NCI-H82 (cell line): ENCODE measurements at regions not wholly inside any gene's neighbourhood (a gene's known extent, or its start where the extent isn't known, plus 50 kb on each side); places are given as distances from the start of the nearest gene placed in this dataset.
A peak's percentile ranks its signal among the peaks of the same experiment; 100 is the strongest.

ENCODE experiments used
- DNase-seq: peaks from one replicate; lab custom pipeline; 2025; lab: John Stamatoyannopoulos, UW

GRCh38 chr2:138441916-138442315, 59.7 kb upstream of the SPOPL start:
- no peak for DNase-seq

- peak; percentile 57 for DNase-seq
Measured at GRCh38 chr2:138444411-138444810, 57.2 kb upstream of the SPOPL start.

- peak; percentile 73 for DNase-seq
Measured at GRCh38 chr2:138445227-138445626, 56.3 kb upstream of the SPOPL start.

DNA sequence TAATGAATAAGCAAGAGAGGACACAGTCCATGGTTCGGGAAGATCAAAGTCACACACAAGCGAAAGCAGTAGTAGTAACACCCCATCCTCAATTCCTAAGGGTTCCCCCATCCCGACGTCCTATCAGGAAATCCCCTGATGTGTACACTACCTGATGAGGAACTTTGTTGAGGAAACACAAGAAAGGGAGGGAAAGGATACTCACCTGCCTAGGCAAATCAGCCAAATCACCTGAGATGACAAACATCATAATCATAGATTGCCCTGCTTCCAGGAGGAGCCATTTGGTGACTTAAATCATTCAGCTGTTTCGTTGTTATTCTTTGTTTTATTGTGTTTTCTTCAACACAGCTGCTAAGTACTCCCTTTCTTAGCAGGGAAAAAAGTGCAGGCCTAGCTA, 55.5 kb upstream of the SPOPL start:
- no peak for DNase-seq

- DNase-seq = peak; percentile 8
Measured at GRCh38 chr2:138447889-138448570, 53.5 kb upstream of the SPOPL start.
